Upper lobe of left lung (tissue), 4 donors: ENCODE measurements at regions not wholly inside any gene's neighbourhood (a gene's known extent, or its start where the extent isn't known, plus 50 kb on each side); places are given as distances from the start of the nearest gene placed in this dataset.

Experiments
- EP300 ChIP-seq, 4 donors: sonication (generic); formaldehyde crosslinking; IDR thresholded peaks; one replicate each; pipeline ENCODE4 v1.5.1; 2017; ENCODE audit warnings: antibody characterized with exemption in 4 of 4, control low read depth in 2 of 4
- POLR2A ChIP-seq, 4 donors: fragments of 450-650 bp; IDR thresholded peaks; one replicate each; pipeline ENCODE4 v1.5.1; 2016 to 2017; ENCODE audit warnings: antibody characterized with exemption in 4 of 4, mild to moderate bottlenecking in 2 of 4

GRCh38 chr10:56991591-56992069 lies 630.6 kb upstream of the ZWINT start:
- no peak for TF ChIP-seq POLR2A (IDR thresholded peaks at IDR 0.05)
- no peak for TF ChIP-seq EP300 (IDR thresholded peaks at IDR 0.05)
